PC-3 (cell line): ENCODE measurements at regions not wholly inside any gene's neighbourhood (a gene's known extent, or its start where the extent isn't known, plus 50 kb on each side); places are given as distances from the start of the nearest gene placed in this dataset.

Source experiments
- EZH2 ChIP-seq: fragments of 300-600 bp; sonication (generic); IDR thresholded peaks from one replicate; pipeline ENCODE4 v1.6.1; 2017; ENCODE audit warnings: antibody characterized with exemption, mild to moderate bottlenecking, low read length; ENCODE audit not compliant: unreplicated experiment
- EZH2phosphoT487 ChIP-seq: fragments of 300-600 bp; sonication (generic); IDR thresholded peaks from 2 replicates; pipeline ENCODE4 v1.6.1; 2018; ENCODE audit warnings: mild to moderate bottlenecking, antibody characterized with exemption, low read length, borderline replicate concordance
- TF ChIP-seq, protein P1 (sequence below): fragments of 300-600 bp; sonication (generic); conservative IDR thresholded peaks from 2 replicates; pipeline ENCODE4 v1.5.1; 2017; ENCODE audit warnings: antibody characterized with exemption, low read depth, mild to moderate bottlenecking, low read length

GRCh38 chr9:115978091-115978490 is 175.5 kb upstream of the PAPPA start:
- TF ChIP-seq, protein P1, sequence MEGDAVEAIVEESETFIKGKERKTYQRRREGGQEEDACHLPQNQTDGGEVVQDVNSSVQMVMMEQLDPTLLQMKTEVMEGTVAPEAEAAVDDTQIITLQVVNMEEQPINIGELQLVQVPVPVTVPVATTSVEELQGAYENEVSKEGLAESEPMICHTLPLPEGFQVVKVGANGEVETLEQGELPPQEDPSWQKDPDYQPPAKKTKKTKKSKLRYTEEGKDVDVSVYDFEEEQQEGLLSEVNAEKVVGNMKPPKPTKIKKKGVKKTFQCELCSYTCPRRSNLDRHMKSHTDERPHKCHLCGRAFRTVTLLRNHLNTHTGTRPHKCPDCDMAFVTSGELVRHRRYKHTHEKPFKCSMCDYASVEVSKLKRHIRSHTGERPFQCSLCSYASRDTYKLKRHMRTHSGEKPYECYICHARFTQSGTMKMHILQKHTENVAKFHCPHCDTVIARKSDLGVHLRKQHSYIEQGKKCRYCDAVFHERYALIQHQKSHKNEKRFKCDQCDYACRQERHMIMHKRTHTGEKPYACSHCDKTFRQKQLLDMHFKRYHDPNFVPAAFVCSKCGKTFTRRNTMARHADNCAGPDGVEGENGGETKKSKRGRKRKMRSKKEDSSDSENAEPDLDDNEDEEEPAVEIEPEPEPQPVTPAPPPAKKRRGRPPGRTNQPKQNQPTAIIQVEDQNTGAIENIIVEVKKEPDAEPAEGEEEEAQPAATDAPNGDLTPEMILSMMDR = no peak
- TF ChIP-seq EZH2 = no peak
- TF ChIP-seq EZH2phosphoT487 = no peak
